ENCODE measurements at regions not wholly inside any gene's neighbourhood (a gene's known extent, or its start where the extent isn't known, plus 50 kb on each side); places are given as distances from the start of the nearest gene placed in this dataset.

DNA sequence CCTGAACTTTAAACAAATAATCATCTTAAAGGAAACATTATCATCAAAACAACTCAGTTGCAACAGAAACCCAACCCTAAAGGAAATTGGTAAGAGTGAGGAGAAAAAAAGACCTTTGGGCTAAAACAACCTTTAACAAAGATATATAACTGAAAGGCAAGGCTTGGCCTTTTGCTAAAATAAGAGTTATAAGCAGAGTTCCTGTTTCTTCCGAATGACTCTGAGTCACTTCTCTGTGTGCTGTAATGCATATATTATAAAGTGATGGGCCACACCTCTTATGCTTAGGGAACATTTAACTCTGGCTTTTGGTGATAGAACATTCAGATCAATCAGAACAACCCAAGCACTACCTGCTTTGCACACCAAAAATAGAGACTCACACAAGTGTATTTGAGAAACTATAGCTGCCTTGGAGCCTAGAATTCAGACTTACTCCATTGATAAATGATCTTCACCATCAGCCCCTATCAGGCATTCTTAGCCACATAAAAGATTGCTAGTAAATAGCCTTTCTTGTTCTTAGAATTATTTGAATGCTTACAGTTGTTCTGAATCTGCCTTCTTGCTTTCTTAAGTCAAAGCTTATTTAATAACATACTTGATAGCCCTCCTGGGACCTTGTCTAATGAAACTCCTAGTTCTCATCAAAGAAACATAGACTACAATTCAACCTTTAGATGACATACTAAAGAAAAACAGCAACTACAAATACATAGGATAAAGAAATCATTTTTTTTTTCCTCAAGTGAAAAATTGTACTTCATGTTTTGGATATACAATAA, 294.2 kb upstream of the SEMA6D start:
- TF ChIP-seq, protein P1, sequence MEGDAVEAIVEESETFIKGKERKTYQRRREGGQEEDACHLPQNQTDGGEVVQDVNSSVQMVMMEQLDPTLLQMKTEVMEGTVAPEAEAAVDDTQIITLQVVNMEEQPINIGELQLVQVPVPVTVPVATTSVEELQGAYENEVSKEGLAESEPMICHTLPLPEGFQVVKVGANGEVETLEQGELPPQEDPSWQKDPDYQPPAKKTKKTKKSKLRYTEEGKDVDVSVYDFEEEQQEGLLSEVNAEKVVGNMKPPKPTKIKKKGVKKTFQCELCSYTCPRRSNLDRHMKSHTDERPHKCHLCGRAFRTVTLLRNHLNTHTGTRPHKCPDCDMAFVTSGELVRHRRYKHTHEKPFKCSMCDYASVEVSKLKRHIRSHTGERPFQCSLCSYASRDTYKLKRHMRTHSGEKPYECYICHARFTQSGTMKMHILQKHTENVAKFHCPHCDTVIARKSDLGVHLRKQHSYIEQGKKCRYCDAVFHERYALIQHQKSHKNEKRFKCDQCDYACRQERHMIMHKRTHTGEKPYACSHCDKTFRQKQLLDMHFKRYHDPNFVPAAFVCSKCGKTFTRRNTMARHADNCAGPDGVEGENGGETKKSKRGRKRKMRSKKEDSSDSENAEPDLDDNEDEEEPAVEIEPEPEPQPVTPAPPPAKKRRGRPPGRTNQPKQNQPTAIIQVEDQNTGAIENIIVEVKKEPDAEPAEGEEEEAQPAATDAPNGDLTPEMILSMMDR (IDR thresholded peaks at IDR 0.05; ENCODE audit: low read depth, low read length): no peak
- TF ChIP-seq POLR2A (IDR thresholded peaks at IDR 0.05; ENCODE audit: extremely low read depth, insufficient read length): no peak
